IPS DF 6.9 (cell line): ENCODE measurements at regions not wholly inside any gene's neighbourhood (a gene's known extent, or its start where the extent isn't known, plus 50 kb on each side); places are given as distances from the start of the nearest gene placed in this dataset.

Experiments used
- DNase-seq: peaks from one replicate; pipeline ENCODE4 v3.0.0-alpha.2; 2013; ENCODE audit warnings: low read depth, low spot score
- H3K27ac ChIP-seq: one replicate; pipeline ENCODE4 v1.5.1; 2013; ENCODE audit warnings: low read length, control low read depth
- H3K27me3 ChIP-seq: 2 replicates; pipeline ENCODE4 v1.6.1; 2013; ENCODE audit warnings: mild to moderate bottlenecking, low read length; ENCODE audit not compliant: control insufficient read depth, insufficient read depth
- H3K36me3 ChIP-seq: 2 replicates; pipeline ENCODE4 v1.6.1; 2013; ENCODE audit warnings: low read length; ENCODE audit not compliant: control insufficient read depth, insufficient read depth
- H3K4me1 ChIP-seq: 2 replicates; pipeline ENCODE4 v1.6.1; 2013; ENCODE audit warnings: low read length; ENCODE audit not compliant: control insufficient read depth, insufficient read depth
- H3K4me3 ChIP-seq: 2 replicates; pipeline ENCODE4 v1.5.1; 2013; ENCODE audit warnings: mild to moderate bottlenecking, low read length
- H3K9me3 ChIP-seq: 2 replicates; pipeline ENCODE4 v1.6.1; 2013; ENCODE audit warnings: low read length, inconsistent platforms; ENCODE audit not compliant: control insufficient read depth, insufficient read depth
- WGBS: extraction: QIAGEN DNeasy Blood & Tissue Kit; methylation state at CpG from one replicate; pipeline ENCODE4 v1.1.7; 2013; ENCODE audit warnings: mixed read lengths, missing lambda C conversion rate; ENCODE audit not compliant: insufficient read length, insufficient coverage; 5-methylcytosine and 5-hydroxymethylcytosine counted together

DNA sequence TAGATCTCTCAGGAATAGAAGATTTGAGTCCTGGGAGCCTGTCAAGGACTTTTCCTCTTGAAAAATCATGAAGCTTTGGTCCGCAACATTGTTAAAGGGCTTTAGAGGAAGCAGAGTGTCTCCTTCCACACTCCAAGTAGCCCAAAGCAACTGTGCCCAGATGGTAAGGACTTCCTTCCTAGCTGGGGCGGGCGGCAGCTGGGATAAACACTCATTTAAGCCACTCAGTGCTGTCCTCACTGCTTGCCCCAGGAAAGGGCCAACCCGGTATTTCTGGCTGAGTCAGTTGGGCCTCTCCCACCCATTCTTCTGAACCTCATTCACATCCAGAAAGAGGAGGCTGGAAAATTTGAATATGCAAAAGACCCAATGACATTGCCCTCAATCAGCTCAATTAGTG lies 144.3 kb downstream of the CHIC2 start:
- peaks cover 2% of the 10 kb centered on the region; the same call in 1 of the 2 replicates for H3K4me1 ChIP-seq
- no peaks in the 10 kb centered on the region for H3K36me3 ChIP-seq
- H3K27ac ChIP-seq = no peak overlapping the region
- H3K27me3 ChIP-seq = no peaks in the 10 kb centered on the region
- no peak overlapping the region for H3K4me3 ChIP-seq
- no peak for DNase-seq
- no CpG with 5 or more reads among the region's 4 CpGs for WGBS
- H3K9me3 ChIP-seq = no peaks in the 10 kb centered on the region

DNA sequence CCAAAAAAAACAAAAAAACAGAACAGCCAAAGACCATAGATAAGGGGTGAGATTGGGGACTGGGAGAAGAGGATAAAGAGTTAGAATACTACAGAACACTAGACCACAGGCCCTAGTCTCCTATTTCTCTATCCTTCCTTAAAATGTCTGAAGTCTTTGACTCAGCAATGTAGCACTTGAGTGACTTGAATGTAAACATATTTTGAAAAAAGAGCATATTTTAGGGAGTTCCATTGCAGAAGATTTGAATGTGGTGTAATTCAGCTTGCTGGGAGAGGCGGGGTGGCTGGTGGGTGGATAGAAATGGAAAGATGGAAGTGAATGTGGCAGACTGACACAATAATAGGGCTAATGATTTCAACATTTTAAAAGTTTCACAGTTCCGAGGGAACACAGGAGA lies 144.9 kb downstream of the CHIC2 start:
- no peak for DNase-seq
- H3K9me3 ChIP-seq = no peaks in the 10 kb centered on the region
- no peaks in the 10 kb centered on the region for H3K27me3 ChIP-seq
- H3K27ac ChIP-seq = no peak overlapping the region
- peaks cover 1% of the 10 kb centered on the region; the same call in 1 of the 2 replicates for H3K4me1 ChIP-seq
- H3K36me3 ChIP-seq = no peaks in the 10 kb centered on the region
- no CpG with 5 or more reads among the region's 2 CpGs for WGBS
- H3K4me3 ChIP-seq = no peak overlapping the region

DNA sequence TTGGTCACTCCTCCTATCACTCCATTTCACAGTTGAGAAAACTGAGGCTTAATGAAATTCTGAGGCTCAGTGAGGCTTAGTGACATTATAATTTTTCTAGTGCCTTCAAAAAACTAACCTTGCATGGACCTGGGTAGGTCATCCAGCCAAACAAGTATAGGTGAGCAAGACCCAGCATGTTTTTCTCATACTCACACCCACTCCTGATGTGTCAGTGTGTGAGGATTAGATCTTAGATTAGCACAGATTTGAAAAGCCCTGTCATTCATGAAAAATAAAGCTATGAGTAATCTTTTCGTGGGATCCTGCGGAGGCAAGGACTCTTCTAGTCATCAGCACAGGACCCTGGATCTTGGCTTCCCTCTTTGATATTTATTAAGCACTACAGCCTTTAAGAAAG lies 146.7 kb downstream of the CHIC2 start:
- no peak for DNase-seq
- Histone ChIP-seq H3K4me1 (no peaks in the 10 kb centered on the region), H3K36me3 (no peaks in the 10 kb centered on the region), H3K27me3 (no peaks in the 10 kb centered on the region), H3K4me3 (no peak overlapping the region), H3K27ac (no peak overlapping the region), H3K9me3 (no peaks in the 10 kb centered on the region)
- WGBS = no CpG with 5 or more reads among the region's 2 CpGs

DNA sequence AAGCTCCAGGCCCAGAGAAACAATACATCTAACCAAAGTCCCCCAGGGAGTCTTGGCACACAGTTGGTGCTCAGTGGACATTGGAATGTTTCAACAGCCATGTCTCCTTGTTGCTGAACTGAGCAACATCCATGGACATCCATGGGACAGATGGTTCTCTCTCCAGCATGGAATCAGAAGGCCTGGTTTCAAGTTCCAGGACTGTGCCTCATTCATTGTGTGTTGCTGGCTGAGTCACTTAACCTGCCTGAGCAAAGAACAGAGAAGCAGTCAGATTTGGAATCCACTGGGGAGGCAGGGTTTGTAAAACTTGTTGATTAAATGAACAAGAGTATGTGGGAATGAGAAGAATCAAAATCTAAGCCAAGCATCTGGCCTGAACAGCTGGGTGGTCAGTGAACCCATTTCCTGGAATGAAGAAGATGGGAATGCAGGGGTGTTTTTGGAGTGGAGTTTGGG lies 147.9 kb downstream of the CHIC2 start:
- no peak overlapping the region for H3K27ac ChIP-seq
- H3K4me1 ChIP-seq = no peaks in the 10 kb centered on the region
- no peaks in the 10 kb centered on the region for H3K9me3 ChIP-seq
- no peaks in the 10 kb centered on the region for H3K27me3 ChIP-seq
- no peak overlapping the region for H3K4me3 ChIP-seq
- no peaks in the 10 kb centered on the region for H3K36me3 ChIP-seq
- no peak for DNase-seq

GRCh38 chr4:53914313-53915016 lies 149.9 kb downstream of the CHIC2 start:
- Histone ChIP-seq H3K27me3 (no peaks in the 10 kb centered on the region), H3K27ac (no peak overlapping the region), H3K36me3 (no peaks in the 10 kb centered on the region), H3K4me3 (no peak overlapping the region), H3K4me1 (no peaks in the 10 kb centered on the region), H3K9me3 (no peaks in the 10 kb centered on the region)
- no peak for DNase-seq
- no CpG with 5 or more reads among the region's 4 CpGs for WGBS

- Histone ChIP-seq H3K4me1 (no peaks in the 10 kb centered on the region), H3K9me3 (no peaks in the 10 kb centered on the region), H3K27ac (no peak overlapping the region), H3K27me3 (no peaks in the 10 kb centered on the region), H3K36me3 (no peaks in the 10 kb centered on the region), H3K4me3 (no peak overlapping the region)
- DNase-seq = no peak
- no CpG with 5 or more reads among the region's 3 CpGs for WGBS
These were observed 150.6 kb downstream of the CHIC2 start for GRCh38 chr4:53913771-53914170.

DNA sequence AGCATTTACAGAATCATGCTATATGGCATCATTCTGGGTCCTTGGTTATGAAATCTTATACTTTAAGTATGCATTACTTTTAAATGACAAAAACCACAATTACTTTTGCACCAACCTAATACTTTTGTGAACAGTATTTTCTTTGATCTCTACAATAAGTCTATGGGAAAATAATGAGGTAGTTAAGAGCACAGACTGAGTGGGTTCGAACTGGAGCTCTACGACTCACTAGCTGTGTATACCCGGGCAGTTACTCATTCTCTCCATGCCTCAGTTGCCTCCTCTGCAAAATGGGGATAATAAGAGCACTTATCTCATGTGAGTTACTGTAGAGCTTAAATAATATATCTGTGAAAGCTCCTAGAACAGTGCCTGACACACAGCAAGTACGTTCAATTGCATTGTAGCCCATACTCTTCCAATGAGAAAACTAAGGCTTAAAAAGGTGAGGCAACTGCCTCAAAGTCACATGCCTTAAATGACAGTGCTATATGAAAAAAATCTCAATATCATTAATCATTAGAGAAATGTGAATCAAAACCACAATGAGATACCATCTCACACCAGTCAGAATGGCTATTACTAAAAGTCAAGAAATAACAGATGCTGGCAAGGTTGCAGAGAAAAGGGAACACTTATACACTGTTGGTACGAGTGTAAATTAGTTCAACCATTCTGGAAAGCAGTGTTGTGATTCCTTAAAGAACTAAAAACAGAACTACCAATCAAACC lies 151.5 kb downstream of the CHIC2 start:
- WGBS = no CpG with 5 or more reads among the region's 5 CpGs
- Histone ChIP-seq H3K9me3 (no peaks in the 10 kb centered on the region), H3K36me3 (no peaks in the 10 kb centered on the region), H3K27me3 (no peaks in the 10 kb centered on the region), H3K4me1 (no peaks in the 10 kb centered on the region), H3K27ac (no peak overlapping the region), H3K4me3 (no peak overlapping the region)
- no peak for DNase-seq

DNA sequence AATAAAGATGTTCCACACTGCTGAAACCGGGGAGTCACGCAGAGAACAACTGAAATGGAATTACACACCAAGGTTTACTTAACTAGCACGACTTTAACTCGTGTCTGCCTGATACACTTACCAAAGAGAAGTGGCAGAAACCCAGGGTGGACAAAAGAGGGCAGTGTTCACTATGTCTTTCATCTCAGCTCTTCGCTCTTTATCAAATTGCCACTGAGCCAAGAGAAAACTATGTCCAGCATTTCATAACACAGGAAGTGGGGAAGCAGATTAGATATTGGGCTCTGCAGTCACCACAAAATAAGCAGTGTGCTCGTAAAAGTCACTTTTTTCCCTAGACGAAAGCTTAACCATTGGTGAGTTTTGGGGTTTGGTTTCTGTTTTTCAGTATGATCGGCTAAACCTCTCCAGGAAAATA lies 155.7 kb downstream of the CHIC2 start:
- no peak for DNase-seq
- Histone ChIP-seq H3K4me3 (no peak overlapping the region), H3K27me3 (no peaks in the 10 kb centered on the region), H3K9me3 (no peaks in the 10 kb centered on the region), H3K36me3 (no peaks in the 10 kb centered on the region), H3K4me1 (peaks cover 1% of the 10 kb centered on the region; the same call in 1 of the 2 replicates), H3K27ac (no peak overlapping the region)
- no CpG with 5 or more reads among the region's 8 CpGs for WGBS

- Histone ChIP-seq H3K4me1 (peaks cover 1% of the 10 kb centered on the region; the same call in 1 of the 2 replicates), H3K4me3 (no peak overlapping the region), H3K27ac (no peak overlapping the region), H3K36me3 (no peaks in the 10 kb centered on the region), H3K27me3 (no peaks in the 10 kb centered on the region), H3K9me3 (no peaks in the 10 kb centered on the region)
- no peak for DNase-seq
- WGBS = 100% methylated on average over 1 of the region's 5 CpGs
These were observed 156.6 kb downstream of the CHIC2 start for GRCh38 chr4:53907772-53908171.

- no peak overlapping the region for H3K27ac ChIP-seq
- no peaks in the 10 kb centered on the region for H3K36me3 ChIP-seq
- no peaks in the 10 kb centered on the region for H3K9me3 ChIP-seq
- no CpG with 5 or more reads among the region's 6 CpGs for WGBS
- peaks cover 1% of the 10 kb centered on the region; the same call in 1 of the 2 replicates for H3K4me1 ChIP-seq
- H3K27me3 ChIP-seq = no peaks in the 10 kb centered on the region
- DNase-seq = no peak
- H3K4me3 ChIP-seq = no peak overlapping the region
These were observed 157.7 kb downstream of the CHIC2 start for GRCh38 chr4:53906606-53907190.
